Esophagus (tissue), 2 donors: ENCODE measurements at regions not wholly inside any gene's neighbourhood (a gene's known extent, or its start where the extent isn't known, plus 50 kb on each side); places are given as distances from the start of the nearest gene placed in this dataset.

Experiments used
- H3K27ac ChIP-seq, 2 donors: one replicate each; pipeline ENCODE4 v1.5.1; 2013; ENCODE audit warnings: low read depth in 2 of 2, mild to moderate bottlenecking in 2 of 2, inconsistent platforms in 1 of 2, low read length in 1 of 2, moderate library complexity in 1 of 2
- H3K27me3 ChIP-seq, 2 donors: one replicate each; pipeline ENCODE4 v1.6.1; 2013; ENCODE audit warnings: low read length in 2 of 2, control low read depth in 1 of 2, mild to moderate bottlenecking in 1 of 2; ENCODE audit not compliant: insufficient read depth in 2 of 2, control insufficient read depth in 1 of 2
- H3K36me3 ChIP-seq, 2 donors: one replicate each; pipeline ENCODE4 v1.6.1; 2013; ENCODE audit warnings: low read length in 1 of 2; ENCODE audit not compliant: control insufficient read depth in 2 of 2, insufficient read depth in 2 of 2
- H3K4me1 ChIP-seq, 2 donors: one replicate each; pipeline ENCODE4 v1.6.1; 2013; ENCODE audit warnings: low read length in 1 of 2; ENCODE audit not compliant: control insufficient read depth in 2 of 2, insufficient read depth in 2 of 2
- H3K4me3 ChIP-seq, 2 donors: one replicate each; pipeline ENCODE4 v1.5.1; 2013; ENCODE audit warnings: low read length in 2 of 2, mild to moderate bottlenecking in 2 of 2, low read depth in 1 of 2, moderate library complexity in 1 of 2
- H3K9me3 ChIP-seq, 2 donors: one replicate each; pipeline ENCODE4 v1.6.1; 2013; ENCODE audit warnings: mild to moderate bottlenecking in 2 of 2, low read depth in 1 of 2, low read length in 1 of 2, moderate library complexity in 1 of 2; ENCODE audit not compliant: control insufficient read depth in 2 of 2, insufficient read depth in 1 of 2
- WGBS, 2 donors: extraction: QIAGEN DNeasy Blood & Tissue Kit; methylation state at CpG; one replicate each; pipeline ENCODE4 v1.1.7; 2013; 5-methylcytosine and 5-hydroxymethylcytosine counted together
- donor health status: healthy with polysubstance abuse.
- donor health status: Bipolar disorder and iron deficiency.

- WGBS, 2 donors: 48 to 52% methylated on average over 16 of the region's 16 CpGs
- Histone ChIP-seq H3K4me3 (peak overlapping the region in 1 of 2 donors; percentile 38), H3K4me1 (no peaks in the 10 kb centered on the region)
These were observed 228.5 kb upstream of the ARGLU1 start for GRCh38 chr13:106796280-106797047.

GRCh38 chr13:106795847-106796246 is 227.9 kb upstream of the ARGLU1 start:
- Histone ChIP-seq H3K9me3 (peaks cover 3% of the 10 kb centered on the region in 2 donors), H3K36me3 (no peaks in the 10 kb centered on the region), H3K27me3 (no peaks in the 10 kb centered on the region), H3K4me3 (peak overlapping the region in 1 of 2 donors; percentile 38), H3K27ac (no peak overlapping the region), H3K4me1 (no peaks in the 10 kb centered on the region)
- 44 to 54% methylated on average over 9 of the region's 9 CpGs for WGBS, 2 donors

More at GRCh38 chr13:106796280-106797047, 228.5 kb upstream of the ARGLU1 start:
- H3K36me3 ChIP-seq: no peaks in the 10 kb centered on the region
- no peaks in the 10 kb centered on the region for H3K27me3 ChIP-seq
- H3K9me3 ChIP-seq: peaks cover 3% of the 10 kb centered on the region in 2 donors
- no peak overlapping the region for H3K27ac ChIP-seq

GRCh38 chr13:106794117-106794516 is 226.2 kb upstream of the ARGLU1 start:
- Histone ChIP-seq H3K27me3 (no peaks in the 10 kb centered on the region), H3K9me3 (peaks cover 3% of the 10 kb centered on the region in 2 donors), H3K36me3 (no peaks in the 10 kb centered on the region), H3K27ac (no peak overlapping the region), H3K4me3 (no peak overlapping the region), H3K4me1 (no peaks in the 10 kb centered on the region)
- WGBS, 2 donors: 62 to 80% methylated on average over 4 of the region's 4 CpGs

- Histone ChIP-seq H3K36me3 (no peaks in the 10 kb centered on the region), H3K4me3 (no peak overlapping the region), H3K4me1 (no peaks in the 10 kb centered on the region), H3K27me3 (no peaks in the 10 kb centered on the region), H3K27ac (no peak overlapping the region), H3K9me3 (peaks cover 0 to 3% of the 10 kb centered on the region in 2 donors)
These were observed 222.0 kb upstream of the ARGLU1 start for GRCh38 chr13:106789911-106790310.

GRCh38 chr13:106786006-106786563 is 218.1 kb upstream of the ARGLU1 start:
- WGBS, 2 donors: 36 to 57% methylated on average over 5 of the region's 5 CpGs
- H3K27ac ChIP-seq: no peak overlapping the region
- no peaks in the 10 kb centered on the region for H3K27me3 ChIP-seq
- H3K4me3 ChIP-seq: no peak overlapping the region
- no peaks in the 10 kb centered on the region for H3K4me1 ChIP-seq
- no peaks in the 10 kb centered on the region for H3K36me3 ChIP-seq
- peaks cover 0 to 2% of the 10 kb centered on the region in 2 donors for H3K9me3 ChIP-seq

GRCh38 chr13:106774621-106775020 is 206.7 kb upstream of the ARGLU1 start:
- Histone ChIP-seq H3K27ac (no peak overlapping the region), H3K9me3 (no peaks in the 10 kb centered on the region), H3K36me3 (no peaks in the 10 kb centered on the region), H3K27me3 (no peaks in the 10 kb centered on the region), H3K4me3 (no peak overlapping the region), H3K4me1 (no peaks in the 10 kb centered on the region)
- 93 to 96% methylated on average over 1 of the region's 1 CpG for WGBS, 2 donors

- 58 to 65% methylated on average over 6 of the region's 6 CpGs for WGBS, 2 donors
- H3K27ac ChIP-seq: no peak overlapping the region
These were observed 204.2 kb upstream of the ARGLU1 start for GRCh38 chr13:106772006-106772601.

GRCh38 chr13:106768991-106769390 is 201.1 kb upstream of the ARGLU1 start:
- H3K27me3 ChIP-seq: no peaks in the 10 kb centered on the region

More at GRCh38 chr13:106772006-106772601, 204.2 kb upstream of the ARGLU1 start:
- Histone ChIP-seq H3K4me1 (no peaks in the 10 kb centered on the region), H3K36me3 (no peaks in the 10 kb centered on the region), H3K9me3 (peaks cover 0 to 4% of the 10 kb centered on the region in 2 donors), H3K4me3 (no peak overlapping the region), H3K27me3 (no peaks in the 10 kb centered on the region)

GRCh38 chr13:106762708-106763107 is 194.8 kb upstream of the ARGLU1 start:
- 63 to 68% methylated on average over 3 of the region's 3 CpGs for WGBS, 2 donors
- no peaks in the 10 kb centered on the region for H3K9me3 ChIP-seq

More at GRCh38 chr13:106768991-106769390, 201.1 kb upstream of the ARGLU1 start:
- 83 to 94% methylated on average over 3 of the region's 3 CpGs for WGBS, 2 donors
- Histone ChIP-seq H3K4me3 (no peak overlapping the region), H3K27ac (no peak overlapping the region), H3K36me3 (no peaks in the 10 kb centered on the region), H3K9me3 (peaks cover 0 to 4% of the 10 kb centered on the region in 2 donors), H3K4me1 (no peaks in the 10 kb centered on the region)

More at GRCh38 chr13:106762708-106763107, 194.8 kb upstream of the ARGLU1 start:
- no peaks in the 10 kb centered on the region for H3K27me3 ChIP-seq
- no peaks in the 10 kb centered on the region for H3K36me3 ChIP-seq
- no peaks in the 10 kb centered on the region for H3K4me1 ChIP-seq
- no peak overlapping the region for H3K27ac ChIP-seq
- H3K4me3 ChIP-seq: no peak overlapping the region
